NCI-H1436 treated with DMSO at 0.1 percent for 48 hours (cell line): ENCODE measurements at regions not wholly inside any gene's neighbourhood (a gene's known extent, or its start where the extent isn't known, plus 50 kb on each side); places are given as distances from the start of the nearest gene placed in this dataset.
"Not testable (repeated sequence)": the region's sequence is repeated elsewhere in the genome, so short reads cannot be mapped to it uniquely, and the experiment has no call there.

Source experiments
- DNase-seq: peaks from one replicate; lab custom pipeline; 2025; lab: John Stamatoyannopoulos, UW

GRCh38 chr4:117014236-117014635 lies 71.1 kb downstream of the TRAM1L1 start:
- DNase-seq: no peak

- DNase-seq: no peak
Measured at GRCh38 chr4:117010671-117011070, 74.7 kb downstream of the TRAM1L1 start.

- no peak for DNase-seq
Measured at GRCh38 chr4:117001077-117001476, 84.3 kb downstream of the TRAM1L1 start.

GRCh38 chr4:116982656-116983055 lies 102.7 kb downstream of the TRAM1L1 start:
- no peak for DNase-seq

- DNase-seq: not testable (repeated sequence)
Measured at GRCh38 chr4:116980436-116980835, 104.9 kb downstream of the TRAM1L1 start.

- DNase-seq: no peak
Measured at GRCh38 chr4:116959045-116959444, 126.3 kb downstream of the TRAM1L1 start.

GRCh38 chr4:116953947-116954346 lies 131.4 kb downstream of the TRAM1L1 start:
- no peak for DNase-seq

- no peak for DNase-seq
Measured at GRCh38 chr4:116952530-116953136, 132.7 kb downstream of the TRAM1L1 start.

- DNase-seq: no peak
Measured at GRCh38 chr4:116949856-116950255, 135.5 kb downstream of the TRAM1L1 start.

- DNase-seq: no peak
Measured at GRCh38 chr4:116942315-116942714, 143.1 kb downstream of the TRAM1L1 start.

GRCh38 chr4:116930329-116930728 lies 155.0 kb downstream of the TRAM1L1 start:
- DNase-seq: no peak

GRCh38 chr4:116926631-116927295 lies 158.6 kb downstream of the TRAM1L1 start:
- no peak for DNase-seq

GRCh38 chr4:116925900-116926457 lies 159.4 kb downstream of the TRAM1L1 start:
- DNase-seq: no peak

GRCh38 chr4:116923389-116923788 lies 162.0 kb downstream of the TRAM1L1 start:
- DNase-seq: no peak

GRCh38 chr4:116913451-116913850 lies 171.9 kb downstream of the TRAM1L1 start:
- DNase-seq: no peak

GRCh38 chr4:116906758-116907157 lies 178.6 kb downstream of the TRAM1L1 start:
- DNase-seq: no peak

GRCh38 chr4:116899561-116899960 lies 185.8 kb downstream of the TRAM1L1 start:
- no peak for DNase-seq

GRCh38 chr4:116885579-116885978 lies 199.8 kb downstream of the TRAM1L1 start:
- DNase-seq: no peak

- no peak for DNase-seq
Measured at GRCh38 chr4:116882503-116882902, 202.9 kb downstream of the TRAM1L1 start.

- no peak for DNase-seq
Measured at GRCh38 chr4:116881077-116881476, 204.3 kb downstream of the TRAM1L1 start.

- DNase-seq: no peak
Measured at GRCh38 chr4:116880625-116881024, 204.8 kb downstream of the TRAM1L1 start.

GRCh38 chr4:116878280-116878679 lies 207.1 kb downstream of the TRAM1L1 start:
- DNase-seq: no peak

- no peak for DNase-seq
Measured at GRCh38 chr4:116877069-116877468, 208.3 kb downstream of the TRAM1L1 start.

GRCh38 chr4:116872941-116873340 lies 212.4 kb downstream of the TRAM1L1 start:
- DNase-seq: no peak
